ENCODE measurements at regions not wholly inside any gene's neighbourhood (a gene's known extent, or its start where the extent isn't known, plus 50 kb on each side); places are given as distances from the start of the nearest gene placed in this dataset.
"Not testable (repeated sequence)": the region's sequence is repeated elsewhere in the genome, so short reads cannot be mapped to it uniquely, and the experiment has no call there.

- H3K4me3 ChIP-seq; H3K4me1 ChIP-seq; H3K36me3 ChIP-seq; DNase-seq (ENCODE audit: extremely low spot score in 2 of 2); H3K27me3 ChIP-seq; intact Hi-C loops (cut with DNase I); H3K9me3 ChIP-seq; H3K27ac ChIP-seq: not testable (repeated sequence)
- peak in 1 of 3 experiments; percentile 17 for TF ChIP-seq CTCF (IDR thresholded peaks at IDR 0.05)
Observed at GRCh38 chr1:46878173-46878782, 63.0 kb downstream of the CYP4A11 start.

- H3K36me3 ChIP-seq; H3K4me1 ChIP-seq; H3K4me3 ChIP-seq; H3K27ac ChIP-seq; H3K9me3 ChIP-seq; DNase-seq (ENCODE audit: extremely low spot score in 2 of 2); H3K27me3 ChIP-seq; intact Hi-C loops (cut with DNase I): not testable (repeated sequence)
Observed at GRCh38 chr1:46876093-46876492, 65.2 kb downstream of the CYP4A11 start.

All from vagina (tissue), 2 donors.